ENCODE measurements at regions not wholly inside any gene's neighbourhood (a gene's known extent, or its start where the extent isn't known, plus 50 kb on each side); places are given as distances from the start of the nearest gene placed in this dataset.

DNA sequence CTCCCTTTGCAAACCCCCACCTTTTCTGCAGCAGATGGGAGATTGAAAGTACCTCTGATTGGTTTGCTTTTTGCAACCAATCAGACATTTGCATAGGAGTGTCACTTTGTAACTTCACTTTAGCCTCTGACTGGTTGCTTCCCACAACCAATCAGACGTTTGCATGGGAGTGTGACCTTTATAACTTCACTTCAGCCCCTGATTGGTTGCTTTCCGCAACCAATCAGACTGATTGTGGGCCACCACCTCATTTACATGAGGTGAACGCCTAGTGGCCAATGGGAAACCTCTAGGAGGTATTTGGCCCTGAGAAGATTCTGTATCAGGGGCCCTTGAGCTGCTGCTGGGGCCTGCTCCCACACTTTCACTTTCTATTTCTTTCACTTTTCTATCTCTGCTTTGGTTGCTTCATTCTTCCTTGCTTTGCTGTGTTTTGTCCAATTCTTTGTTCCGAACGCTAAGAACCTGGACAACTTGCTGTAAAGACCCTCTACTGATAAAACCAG is 106.0 kb upstream of the PRICKLE1 start:
- TF ChIP-seq, protein P1, sequence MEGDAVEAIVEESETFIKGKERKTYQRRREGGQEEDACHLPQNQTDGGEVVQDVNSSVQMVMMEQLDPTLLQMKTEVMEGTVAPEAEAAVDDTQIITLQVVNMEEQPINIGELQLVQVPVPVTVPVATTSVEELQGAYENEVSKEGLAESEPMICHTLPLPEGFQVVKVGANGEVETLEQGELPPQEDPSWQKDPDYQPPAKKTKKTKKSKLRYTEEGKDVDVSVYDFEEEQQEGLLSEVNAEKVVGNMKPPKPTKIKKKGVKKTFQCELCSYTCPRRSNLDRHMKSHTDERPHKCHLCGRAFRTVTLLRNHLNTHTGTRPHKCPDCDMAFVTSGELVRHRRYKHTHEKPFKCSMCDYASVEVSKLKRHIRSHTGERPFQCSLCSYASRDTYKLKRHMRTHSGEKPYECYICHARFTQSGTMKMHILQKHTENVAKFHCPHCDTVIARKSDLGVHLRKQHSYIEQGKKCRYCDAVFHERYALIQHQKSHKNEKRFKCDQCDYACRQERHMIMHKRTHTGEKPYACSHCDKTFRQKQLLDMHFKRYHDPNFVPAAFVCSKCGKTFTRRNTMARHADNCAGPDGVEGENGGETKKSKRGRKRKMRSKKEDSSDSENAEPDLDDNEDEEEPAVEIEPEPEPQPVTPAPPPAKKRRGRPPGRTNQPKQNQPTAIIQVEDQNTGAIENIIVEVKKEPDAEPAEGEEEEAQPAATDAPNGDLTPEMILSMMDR (IDR thresholded peaks at IDR 0.05; ENCODE audit: insufficient read depth, missing control alignments) = no peak
- DNase-seq (ENCODE audit: insufficient read length, low spot score) = no peak

DNA sequence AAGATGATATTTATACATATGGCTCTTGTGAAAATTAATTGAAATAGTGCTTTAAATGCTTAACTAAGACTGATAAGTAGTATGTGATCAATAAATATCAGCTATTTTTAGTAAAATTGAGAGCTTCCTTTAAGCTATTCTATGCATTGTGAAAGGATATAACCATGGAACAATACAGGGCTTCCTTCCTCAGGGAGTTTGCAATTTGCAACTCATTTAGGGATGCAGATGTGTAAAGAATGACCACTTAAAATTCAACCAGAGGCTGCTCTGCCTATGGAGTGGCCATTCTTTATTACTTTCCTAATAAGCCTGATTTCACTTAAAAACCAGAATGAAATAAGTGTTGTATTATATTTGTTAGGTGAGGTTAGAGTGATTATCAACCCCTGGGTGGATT is 103.2 kb upstream of the PRICKLE1 start:
- no peak for DNase-seq (ENCODE audit: insufficient read length, low spot score)
- TF ChIP-seq, protein P1 (IDR thresholded peaks at IDR 0.05; ENCODE audit: insufficient read depth, missing control alignments) = no peak
- FAIRE-seq = no peak

More for the DNA sequence above, 106.0 kb upstream of the PRICKLE1 start:
- no peak for FAIRE-seq

DNA sequence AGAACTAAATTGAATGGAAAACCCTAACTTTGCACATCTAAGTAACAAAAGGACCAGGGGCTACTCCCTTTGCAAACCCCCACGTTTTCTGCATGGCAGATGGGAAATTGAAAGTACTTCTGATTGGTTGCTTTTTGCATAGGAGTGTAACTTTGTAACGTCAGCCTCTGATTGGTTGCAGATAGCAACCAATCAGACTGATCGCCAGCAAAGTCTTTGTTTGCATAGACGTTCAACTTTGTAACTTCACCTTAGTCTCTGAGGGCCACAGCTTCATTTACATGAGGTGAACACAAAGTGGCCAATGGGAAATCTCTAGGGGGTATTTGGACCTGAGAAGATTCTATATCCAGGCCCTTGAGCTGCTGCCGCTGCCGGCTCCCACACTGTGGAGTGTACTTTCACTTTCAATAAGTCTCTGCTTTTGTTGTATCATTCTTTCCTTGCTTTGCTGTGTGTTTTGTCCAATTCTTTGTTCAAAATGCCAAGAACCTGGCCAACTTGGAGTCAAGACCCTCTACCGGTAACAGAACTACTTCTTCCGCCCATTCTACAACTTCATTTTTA is 102.5 kb upstream of the PRICKLE1 start:
- FAIRE-seq (no peak), DNase-seq (ENCODE audit: insufficient read length, low spot score) (no peak)
- TF ChIP-seq, protein P1 (IDR thresholded peaks at IDR 0.05; ENCODE audit: insufficient read depth, missing control alignments) = no peak

DNA sequence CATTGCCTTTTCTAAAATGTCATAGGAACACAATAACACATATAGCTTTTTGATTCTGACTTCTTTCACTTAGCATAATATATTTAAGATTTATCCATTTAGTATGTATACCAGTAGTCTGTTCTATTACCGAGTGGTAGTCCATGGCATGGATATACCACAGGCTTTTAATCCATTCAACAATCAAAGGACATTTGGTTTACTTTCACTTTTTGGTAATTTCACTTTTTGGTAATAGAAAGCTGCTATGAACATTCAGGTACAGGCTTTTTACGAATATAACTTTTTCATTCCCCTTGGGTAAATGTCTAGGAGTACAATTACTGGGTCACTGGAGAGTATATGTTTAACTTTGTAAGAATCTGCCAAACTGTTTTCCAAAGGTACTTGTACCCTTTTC is 100.7 kb upstream of the PRICKLE1 start:
- DNase-seq (ENCODE audit: insufficient read length, low spot score) (no peak), FAIRE-seq (no peak)
- TF ChIP-seq, protein P1 (IDR thresholded peaks at IDR 0.05; ENCODE audit: insufficient read depth, missing control alignments) = no peak

DNA sequence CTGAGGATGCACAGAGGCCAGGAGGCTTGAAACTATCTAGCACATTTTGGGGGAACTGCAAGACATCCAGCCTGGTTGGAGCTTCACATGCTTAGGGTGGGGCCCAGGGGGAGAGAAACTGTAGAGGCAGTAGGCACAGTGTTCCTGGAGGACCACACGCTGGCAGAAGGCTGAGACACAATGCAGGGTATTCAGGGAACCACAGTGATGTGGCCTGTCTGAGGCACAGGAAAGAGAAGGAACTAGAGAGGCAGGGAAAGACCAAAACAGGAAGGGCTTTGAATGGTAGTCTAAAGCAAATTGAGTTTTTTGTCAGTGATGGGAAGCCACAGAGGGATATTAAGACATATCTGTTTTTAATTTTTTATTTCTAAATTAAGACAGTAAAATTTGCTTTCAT is 100.2 kb upstream of the PRICKLE1 start:
- DNase-seq (ENCODE audit: insufficient read length, low spot score) = no peak
- TF ChIP-seq, protein P1 (IDR thresholded peaks at IDR 0.05; ENCODE audit: insufficient read depth, missing control alignments) = no peak
- no peak for FAIRE-seq

DNA sequence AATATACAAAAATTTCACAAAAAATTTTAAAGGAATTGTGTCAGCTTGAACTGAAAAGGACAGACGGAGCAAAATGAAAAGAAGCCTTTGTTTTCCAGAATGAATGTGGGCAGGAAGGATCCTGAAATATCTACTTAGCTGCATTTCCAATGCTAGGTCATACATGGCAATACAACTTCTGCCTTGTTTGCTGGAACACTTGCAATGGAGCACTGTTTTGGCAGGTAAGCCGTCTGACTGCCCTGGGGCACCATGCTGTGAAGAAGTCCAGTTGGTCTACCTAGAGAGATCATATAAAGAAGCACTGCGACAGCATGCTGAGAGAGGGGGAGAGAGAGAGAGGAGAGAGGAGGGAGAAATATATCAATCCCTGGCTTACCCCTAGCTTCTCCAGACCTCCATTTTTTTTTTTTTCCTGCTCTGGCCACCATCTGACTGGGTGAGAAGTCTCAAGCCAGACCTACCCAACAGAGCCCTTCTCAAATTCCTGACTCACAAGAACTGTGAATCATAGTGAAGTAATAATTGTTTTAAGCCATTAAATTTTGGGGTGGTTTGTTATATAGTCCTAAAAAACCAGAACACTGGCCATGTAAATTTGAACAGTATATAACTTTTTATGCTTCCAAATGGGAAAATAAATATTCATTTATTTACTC is 97.1 kb upstream of the PRICKLE1 start:
- DNase-seq (ENCODE audit: insufficient read length, low spot score) = no peak
- no peak for FAIRE-seq

DNA sequence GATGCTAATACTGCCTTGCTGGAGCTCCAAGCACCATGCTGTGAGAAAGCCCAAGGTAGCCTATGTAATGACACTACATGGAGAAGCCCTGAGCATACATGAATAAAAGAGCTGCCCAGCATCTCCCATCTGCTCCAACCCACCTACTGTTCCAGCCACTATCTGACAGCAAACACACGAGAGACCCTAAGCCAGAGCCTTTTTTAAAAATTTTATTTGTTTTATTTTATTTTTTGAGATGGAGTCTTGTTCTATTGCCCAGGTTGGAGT is 95.2 kb upstream of the PRICKLE1 start:
- TF ChIP-seq, protein P1 (IDR thresholded peaks at IDR 0.05; ENCODE audit: insufficient read depth, missing control alignments) = no peak
- FAIRE-seq (no peak), DNase-seq (ENCODE audit: insufficient read length, low spot score) (no peak)

More for the DNA sequence above, 97.1 kb upstream of the PRICKLE1 start:
- TF ChIP-seq, protein P1 (IDR thresholded peaks at IDR 0.05; ENCODE audit: insufficient read depth, missing control alignments) = no peak
